BE2C (cell line): ENCODE measurements at regions not wholly inside any gene's neighbourhood (a gene's known extent, or its start where the extent isn't known, plus 50 kb on each side); places are given as distances from the start of the nearest gene placed in this dataset.

Source experiments
- DNase-seq: peaks from one replicate; pipeline ENCODE4 v3.0.0-alpha.2; 2020
- H3K27me3 ChIP-seq: fragments of 250-450 bp; sonication (Bioruptor Pico); 2 replicates; pipeline ENCODE4 v1.5.1; 2020; ENCODE audit warnings: mild to moderate bottlenecking
- H3K36me3 ChIP-seq: fragments of 250-450 bp; sonication (Bioruptor Pico); 2 replicates; pipeline ENCODE4 v1.5.1; 2020; ENCODE audit warnings: mild to moderate bottlenecking
- H3K4me1 ChIP-seq: fragments of 250-450 bp; sonication (Bioruptor Pico); 2 replicates; pipeline ENCODE4 v1.5.1; 2020
- H3K4me3 ChIP-seq: 2 replicates; pipeline ENCODE4 v1.5.1; 2011; ENCODE audit warnings: low read depth, low read length
- H3K9me3 ChIP-seq: fragments of 250-450 bp; sonication (Bioruptor Pico); 2 replicates; pipeline ENCODE4 v1.5.1; 2020
- TF ChIP-seq, protein P1 (sequence below): IDR thresholded peaks from 2 replicates; pipeline ENCODE4 v1.5.1; 2012; ENCODE audit warnings: mild to moderate bottlenecking, low read depth, low read length

DNA sequence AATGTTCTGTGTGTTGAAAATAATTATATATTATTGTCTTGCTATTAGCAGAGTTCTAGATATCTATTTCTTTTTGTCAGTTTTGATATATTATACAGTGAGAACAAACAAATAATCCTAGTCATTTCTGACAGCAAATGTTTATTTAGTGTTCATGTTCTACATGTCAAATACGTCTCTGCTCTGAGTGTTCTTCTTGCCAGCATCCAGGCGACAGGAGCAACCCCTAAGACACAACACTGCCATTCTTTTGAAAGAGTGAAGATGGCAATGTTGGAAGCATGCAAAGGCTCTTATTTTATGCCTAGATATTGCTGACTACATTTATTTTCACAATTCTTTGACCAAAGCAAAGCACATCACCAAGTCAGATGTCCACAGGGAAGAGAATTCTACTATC, 1556.6 kb upstream of the TMEFF2 start:
- Histone ChIP-seq H3K9me3 (no peaks in the 10 kb centered on the region), H3K27me3 (no peaks in the 10 kb centered on the region), H3K36me3 (no peaks in the 10 kb centered on the region), H3K4me3 (no peak overlapping the region), H3K4me1 (no peaks in the 10 kb centered on the region)
- TF ChIP-seq, protein P1, sequence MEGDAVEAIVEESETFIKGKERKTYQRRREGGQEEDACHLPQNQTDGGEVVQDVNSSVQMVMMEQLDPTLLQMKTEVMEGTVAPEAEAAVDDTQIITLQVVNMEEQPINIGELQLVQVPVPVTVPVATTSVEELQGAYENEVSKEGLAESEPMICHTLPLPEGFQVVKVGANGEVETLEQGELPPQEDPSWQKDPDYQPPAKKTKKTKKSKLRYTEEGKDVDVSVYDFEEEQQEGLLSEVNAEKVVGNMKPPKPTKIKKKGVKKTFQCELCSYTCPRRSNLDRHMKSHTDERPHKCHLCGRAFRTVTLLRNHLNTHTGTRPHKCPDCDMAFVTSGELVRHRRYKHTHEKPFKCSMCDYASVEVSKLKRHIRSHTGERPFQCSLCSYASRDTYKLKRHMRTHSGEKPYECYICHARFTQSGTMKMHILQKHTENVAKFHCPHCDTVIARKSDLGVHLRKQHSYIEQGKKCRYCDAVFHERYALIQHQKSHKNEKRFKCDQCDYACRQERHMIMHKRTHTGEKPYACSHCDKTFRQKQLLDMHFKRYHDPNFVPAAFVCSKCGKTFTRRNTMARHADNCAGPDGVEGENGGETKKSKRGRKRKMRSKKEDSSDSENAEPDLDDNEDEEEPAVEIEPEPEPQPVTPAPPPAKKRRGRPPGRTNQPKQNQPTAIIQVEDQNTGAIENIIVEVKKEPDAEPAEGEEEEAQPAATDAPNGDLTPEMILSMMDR, result no peak
- DNase-seq, result no peak

DNA sequence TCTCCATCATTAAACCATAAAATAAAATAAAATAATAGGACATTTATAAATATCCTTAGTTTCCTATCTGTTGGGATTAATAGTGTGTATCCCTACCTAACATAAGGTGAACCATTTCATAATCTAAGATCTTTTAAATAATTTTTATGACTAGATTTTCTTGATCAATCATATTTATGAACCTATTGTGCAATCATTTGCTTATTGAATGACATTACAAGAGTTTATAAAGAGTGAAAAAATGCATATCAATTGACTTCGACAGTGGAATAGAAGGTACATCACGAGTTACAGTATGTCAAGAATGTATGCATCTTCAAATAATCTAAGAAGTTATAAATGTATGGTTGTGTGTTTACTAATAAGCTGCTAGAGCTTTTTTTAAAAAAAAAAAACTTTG, 1554.8 kb upstream of the TMEFF2 start:
- Histone ChIP-seq H3K9me3 (no peaks in the 10 kb centered on the region), H3K36me3 (no peaks in the 10 kb centered on the region), H3K27me3 (no peaks in the 10 kb centered on the region), H3K4me1 (no peaks in the 10 kb centered on the region), H3K4me3 (no peak overlapping the region)
- DNase-seq, result no peak
- TF ChIP-seq, protein P1, result no peak

GRCh38 chr2:193743089-193743488, 1548.4 kb upstream of the TMEFF2 start:
- no peaks in the 10 kb centered on the region for H3K36me3 ChIP-seq
- no peak overlapping the region for H3K4me3 ChIP-seq
- TF ChIP-seq, protein P1, result no peak
- no peaks in the 10 kb centered on the region for H3K27me3 ChIP-seq
- no peaks in the 10 kb centered on the region for H3K9me3 ChIP-seq
- H3K4me1 ChIP-seq, result no peaks in the 10 kb centered on the region
- no peak for DNase-seq

- Histone ChIP-seq H3K36me3 (no peaks in the 10 kb centered on the region), H3K4me1 (no peaks in the 10 kb centered on the region), H3K27me3 (no peaks in the 10 kb centered on the region; the same call in 1 of the 2 replicates), H3K9me3 (no peaks in the 10 kb centered on the region), H3K4me3 (no peak overlapping the region)
- no peak for DNase-seq
- TF ChIP-seq, protein P1, result no peak
Measured at GRCh38 chr2:193738892-193739291, 1544.2 kb upstream of the TMEFF2 start.

DNA sequence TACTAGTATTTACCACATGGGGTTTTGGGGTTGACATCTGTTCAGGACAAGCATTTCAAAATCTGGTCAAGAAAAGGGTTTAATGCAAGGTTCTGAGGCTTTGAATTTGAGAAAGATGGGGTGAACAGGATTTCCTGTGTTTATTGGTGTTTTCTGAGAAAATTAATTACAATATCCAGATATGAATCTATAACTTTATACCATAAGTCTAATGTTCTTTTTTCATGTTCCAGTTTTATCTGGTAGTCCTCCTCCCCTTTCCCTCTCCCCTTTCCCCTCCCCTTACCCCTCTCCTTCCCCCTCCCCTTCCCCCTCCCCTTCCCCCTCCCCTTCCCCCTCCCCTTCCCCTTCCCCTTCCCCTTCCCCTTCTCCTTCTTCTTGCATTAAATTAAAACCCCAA, 1518.2 kb upstream of the TMEFF2 start:
- Histone ChIP-seq H3K4me1 (no peaks in the 10 kb centered on the region), H3K9me3 (no peaks in the 10 kb centered on the region; the same call in 1 of the 2 replicates)
- TF ChIP-seq, protein P1, result no peak

DNA sequence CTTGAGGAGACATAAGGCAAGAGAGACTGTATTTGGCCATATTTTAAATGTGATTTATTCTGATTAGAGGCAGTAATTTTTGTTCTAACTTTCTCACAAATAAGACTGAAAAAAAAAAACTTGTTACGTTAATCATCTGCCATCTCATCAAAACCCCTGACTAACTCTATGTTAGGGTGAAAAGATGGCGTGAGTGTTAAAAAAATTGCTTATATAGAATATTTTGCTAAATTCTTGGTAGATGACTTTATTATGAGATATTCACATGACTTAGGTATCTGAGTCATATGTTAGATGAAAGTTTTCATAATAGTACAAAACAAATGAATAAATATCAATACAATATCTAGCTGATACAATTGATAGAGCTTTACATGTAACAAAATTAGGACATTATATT, 1508.7 kb upstream of the TMEFF2 start:
- no peaks in the 10 kb centered on the region for H3K4me1 ChIP-seq
- no peaks in the 10 kb centered on the region for H3K9me3 ChIP-seq
- no peak overlapping the region for H3K4me3 ChIP-seq
- TF ChIP-seq, protein P1, result no peak
- H3K36me3 ChIP-seq, result no peaks in the 10 kb centered on the region
- no peak for DNase-seq
- H3K27me3 ChIP-seq, result no peaks in the 10 kb centered on the region

More for the DNA sequence above, 1518.2 kb upstream of the TMEFF2 start:
- Histone ChIP-seq H3K27me3 (no peaks in the 10 kb centered on the region), H3K4me3 (no peak overlapping the region), H3K36me3 (no peaks in the 10 kb centered on the region)
- no peak for DNase-seq
